WTC11 (cell line): ENCODE measurements at regions not wholly inside any gene's neighbourhood (a gene's known extent, or its start where the extent isn't known, plus 50 kb on each side); places are given as distances from the start of the nearest gene placed in this dataset.

Experiments
- ATAC-seq: fragments of 200-7000 bp; cut with Tn5 transposase; 2 replicates; pipeline ENCODE4 v1.10.0; 2021; ENCODE audit warnings: mild to moderate bottlenecking, moderate library complexity
- CTCF ChIA-PET: fragments of 300-600 bp; sonication (Branson Sonifier 250); formaldehyde crosslinking; loops from one replicate; lab custom pipeline; 2021; ENCODE audit warnings: antibody characterized with exemption; lab: Charles Lee
- POLR2A ChIA-PET: fragments of 350-600 bp; sonication (Branson Sonifier 250); formaldehyde crosslinking; loops from one replicate; lab custom pipeline; 2021; ENCODE audit warnings: antibody characterized with exemption; lab: Charles Lee
- DNase-seq: peaks from one replicate; pipeline ENCODE4 v3.0.0; 2021; ENCODE audit warnings: low spot score
- H3K27ac Mint-ChIP-seq: 2 replicates; pipeline ENCODE4 v1.8.0; 2021; ENCODE audit warnings: mixed read lengths
- H3K27me3 Mint-ChIP-seq: 2 replicates; pipeline ENCODE4 v1.8.0; 2021; ENCODE audit warnings: low read depth, mild to moderate bottlenecking, moderate library complexity, mixed read lengths
- H3K36me3 Mint-ChIP-seq: 2 replicates; pipeline ENCODE4 v1.8.0; 2021; ENCODE audit warnings: mixed read lengths
- H3K4me1 Mint-ChIP-seq: 2 replicates; pipeline ENCODE4 v1.8.0; 2022; ENCODE audit warnings: mixed read lengths
- H3K4me3 Mint-ChIP-seq: 2 replicates; pipeline ENCODE4 v1.8.0; 2021; ENCODE audit warnings: mild to moderate bottlenecking, moderate library complexity, mixed read lengths
- H3K9me3 Mint-ChIP-seq: 2 replicates; pipeline ENCODE4 v1.8.0; 2021; ENCODE audit warnings: mixed read lengths
- GRHL2 ChIP-seq: fragments of 250-450 bp; sonication (Bioruptor Pico); IDR thresholded peaks from 2 replicates; pipeline ENCODE4 v1.8.0; 2022; ENCODE audit warnings: mild to moderate bottlenecking, moderate library complexity; ENCODE audit not compliant: insufficient replicate concordance, severe bottlenecking
- HMGA2 ChIP-seq: fragments of 250-450 bp; sonication (Bioruptor Pico); IDR thresholded peaks from 2 replicates; pipeline ENCODE4 v1.4.0; 2021; ENCODE audit warnings: mild to moderate bottlenecking, moderate library complexity
- JAZF1 ChIP-seq: fragments of 250-450 bp; sonication (Bioruptor Pico); IDR thresholded peaks from 2 replicates; pipeline ENCODE4 v1.9.0; 2021; ENCODE audit warnings: moderate library complexity, mild to moderate bottlenecking, inconsistent platforms
- TEAD4 ChIP-seq: sonication (generic); formaldehyde crosslinking; IDR thresholded peaks from 2 replicates; pipeline ENCODE4 v1.8.0; 2022; ENCODE audit warnings: mild to moderate bottlenecking, missing genetic modification reagents
- ZBTB21 ChIP-seq: sonication (generic); formaldehyde crosslinking; IDR thresholded peaks from 2 replicates; pipeline ENCODE4 v1.8.1; 2023; ENCODE audit warnings: mild to moderate bottlenecking, missing genetic modification reagents, borderline replicate concordance
- ZNF317 ChIP-seq: sonication (generic); formaldehyde crosslinking; IDR thresholded peaks from 2 replicates; pipeline ENCODE4 v1.8.1; 2023; ENCODE audit warnings: low read depth, mild to moderate bottlenecking, moderate library complexity, missing genetic modification reagents, borderline replicate concordance
- ZNF671 ChIP-seq: fragments of 250-450 bp; sonication (Bioruptor Pico); IDR thresholded peaks from 2 replicates; pipeline ENCODE4 v1.8.0; 2021; ENCODE audit warnings: mild to moderate bottlenecking
- TF ChIP-seq, protein P1 (sequence below): fragments of 200-600 bp; IDR thresholded peaks from 2 replicates; pipeline ENCODE4 v1.8.0; 2022; ENCODE audit warnings: antibody characterized with exemption
- TF ChIP-seq, protein P2 (sequence below): sonication (generic); formaldehyde crosslinking; conservative IDR thresholded peaks from 2 replicates; pipeline ENCODE4 v1.8.1; 2022; ENCODE audit warnings: mild to moderate bottlenecking, missing genetic modification reagents
- TF ChIP-seq, protein P3 (sequence below): fragments of 250-450 bp; sonication (Bioruptor Pico); IDR thresholded peaks from 2 replicates; pipeline ENCODE4 v1.8.0; 2021; ENCODE audit warnings: mild to moderate bottlenecking
- TF ChIP-seq, protein P4 (sequence below): sonication (generic); formaldehyde crosslinking; IDR thresholded peaks from 2 replicates; pipeline ENCODE4 v1.8.1; 2023; ENCODE audit warnings: mild to moderate bottlenecking, moderate library complexity, missing genetic modification reagents
- TF ChIP-seq, protein P5 (sequence below): fragments of 250-450 bp; sonication (Bioruptor Pico); IDR thresholded peaks from 2 replicates; pipeline ENCODE4 v2.1.2; 2022; ENCODE audit warnings: mild to moderate bottlenecking, moderate library complexity
- TF ChIP-seq, protein P6 (sequence below): fragments of 250-450 bp; sonication (Bioruptor Pico); IDR thresholded peaks from 2 replicates; pipeline ENCODE4 v1.9.0; 2021; ENCODE audit warnings: mild to moderate bottlenecking
- TF ChIP-seq, protein P7 (sequence below): fragments of 250-450 bp; sonication (Bioruptor Pico); conservative IDR thresholded peaks from 2 replicates; pipeline ENCODE4 v1.9.0; 2021; ENCODE audit warnings: mild to moderate bottlenecking

DNA sequence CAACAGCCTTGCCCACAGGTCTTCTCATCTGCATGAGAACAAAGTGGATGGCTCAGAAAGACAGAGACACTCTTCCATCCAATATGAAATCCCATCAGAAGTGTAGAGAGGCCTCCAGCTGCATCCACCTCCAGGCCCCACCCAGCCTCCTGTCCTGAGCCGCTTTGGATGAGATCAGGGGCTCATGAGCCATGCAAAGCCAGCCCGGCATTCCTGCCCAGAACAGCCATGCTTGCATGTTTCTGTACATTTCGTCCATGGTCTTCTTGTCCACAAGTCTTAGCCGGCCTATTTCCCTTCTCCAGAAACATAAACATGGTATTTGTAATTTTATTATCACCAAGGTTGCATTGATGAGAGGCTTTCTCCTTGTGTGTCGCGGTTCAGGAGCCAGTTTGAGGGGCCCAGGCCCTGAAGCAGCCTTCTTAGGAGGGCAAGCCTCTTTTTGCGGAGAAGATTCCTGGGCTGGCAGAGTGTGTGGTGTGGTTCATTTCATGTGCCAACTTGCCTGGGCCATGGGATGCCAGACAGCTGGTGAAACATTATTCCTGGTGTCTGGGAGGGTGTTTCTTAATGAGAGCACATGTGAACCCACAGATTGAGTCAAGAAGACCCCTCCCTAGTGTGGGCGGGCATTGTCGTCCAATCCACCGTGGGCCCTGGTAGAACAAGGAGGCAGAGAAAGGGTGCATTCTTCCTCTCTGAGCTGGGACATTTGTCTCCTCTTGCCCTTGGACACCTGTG lies 928.9 kb downstream of the TBC1D22A start (continued):
- TF ChIP-seq, protein P1, sequence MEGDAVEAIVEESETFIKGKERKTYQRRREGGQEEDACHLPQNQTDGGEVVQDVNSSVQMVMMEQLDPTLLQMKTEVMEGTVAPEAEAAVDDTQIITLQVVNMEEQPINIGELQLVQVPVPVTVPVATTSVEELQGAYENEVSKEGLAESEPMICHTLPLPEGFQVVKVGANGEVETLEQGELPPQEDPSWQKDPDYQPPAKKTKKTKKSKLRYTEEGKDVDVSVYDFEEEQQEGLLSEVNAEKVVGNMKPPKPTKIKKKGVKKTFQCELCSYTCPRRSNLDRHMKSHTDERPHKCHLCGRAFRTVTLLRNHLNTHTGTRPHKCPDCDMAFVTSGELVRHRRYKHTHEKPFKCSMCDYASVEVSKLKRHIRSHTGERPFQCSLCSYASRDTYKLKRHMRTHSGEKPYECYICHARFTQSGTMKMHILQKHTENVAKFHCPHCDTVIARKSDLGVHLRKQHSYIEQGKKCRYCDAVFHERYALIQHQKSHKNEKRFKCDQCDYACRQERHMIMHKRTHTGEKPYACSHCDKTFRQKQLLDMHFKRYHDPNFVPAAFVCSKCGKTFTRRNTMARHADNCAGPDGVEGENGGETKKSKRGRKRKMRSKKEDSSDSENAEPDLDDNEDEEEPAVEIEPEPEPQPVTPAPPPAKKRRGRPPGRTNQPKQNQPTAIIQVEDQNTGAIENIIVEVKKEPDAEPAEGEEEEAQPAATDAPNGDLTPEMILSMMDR = no peak
- TF ChIP-seq JAZF1 (CRISPR knock-in tag) (no peak), ZNF671 (no peak)
- TF ChIP-seq, protein P2, sequence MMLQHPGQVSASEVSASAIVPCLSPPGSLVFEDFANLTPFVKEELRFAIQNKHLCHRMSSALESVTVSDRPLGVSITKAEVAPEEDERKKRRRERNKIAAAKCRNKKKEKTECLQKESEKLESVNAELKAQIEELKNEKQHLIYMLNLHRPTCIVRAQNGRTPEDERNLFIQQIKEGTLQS (CRISPR knock-in tag) = no peak

DNA sequence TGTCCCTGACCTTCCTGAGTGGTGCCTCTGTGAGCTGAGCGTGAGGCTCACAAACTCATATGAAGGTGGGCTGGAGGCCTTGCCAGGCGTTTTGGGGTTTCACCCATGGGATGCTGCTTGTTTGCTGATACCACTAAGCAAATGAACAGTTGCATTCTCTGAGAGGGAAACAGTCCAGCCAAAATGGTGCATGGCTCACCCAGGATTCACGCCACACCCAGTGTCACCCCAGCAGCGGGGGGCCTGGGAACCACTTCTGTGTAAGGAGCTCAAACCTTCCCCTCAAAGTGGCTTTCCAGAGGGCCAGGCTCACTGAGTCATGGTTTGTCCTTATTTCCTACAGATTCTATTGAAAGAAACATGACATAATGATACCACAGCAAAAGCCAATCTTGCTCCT lies 928.1 kb downstream of the TBC1D22A start:
- Mint-ChIP-seq H3K36me3 (no peaks in the 10 kb centered on the region; the same call in 1 of the 2 replicates), H3K4me1 (no peaks in the 10 kb centered on the region), H3K4me3 (no peak overlapping the region), H3K9me3 (peaks cover 19% of the 10 kb centered on the region), H3K27me3 (peaks cover 4% of the 10 kb centered on the region; the same call in 1 of the 2 replicates), H3K27ac (no peak overlapping the region)
- DNase-seq (no peak), ATAC-seq (no peak)
- POLR2A ChIA-PET = no interaction called here
- CTCF ChIA-PET = no interaction called here
- TF ChIP-seq HMGA2 = no peak
- no peak for TF ChIP-seq GRHL2 (CRISPR knock-in tag)
- TF ChIP-seq JAZF1 (CRISPR knock-in tag) = no peak
- no peak for TF ChIP-seq ZNF317 (CRISPR knock-in tag)
- TF ChIP-seq, protein P3, sequence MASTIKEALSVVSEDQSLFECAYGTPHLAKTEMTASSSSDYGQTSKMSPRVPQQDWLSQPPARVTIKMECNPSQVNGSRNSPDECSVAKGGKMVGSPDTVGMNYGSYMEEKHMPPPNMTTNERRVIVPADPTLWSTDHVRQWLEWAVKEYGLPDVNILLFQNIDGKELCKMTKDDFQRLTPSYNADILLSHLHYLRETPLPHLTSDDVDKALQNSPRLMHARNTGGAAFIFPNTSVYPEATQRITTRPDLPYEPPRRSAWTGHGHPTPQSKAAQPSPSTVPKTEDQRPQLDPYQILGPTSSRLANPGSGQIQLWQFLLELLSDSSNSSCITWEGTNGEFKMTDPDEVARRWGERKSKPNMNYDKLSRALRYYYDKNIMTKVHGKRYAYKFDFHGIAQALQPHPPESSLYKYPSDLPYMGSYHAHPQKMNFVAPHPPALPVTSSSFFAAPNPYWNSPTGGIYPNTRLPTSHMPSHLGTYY = no peak
- TF ChIP-seq, protein P4, sequence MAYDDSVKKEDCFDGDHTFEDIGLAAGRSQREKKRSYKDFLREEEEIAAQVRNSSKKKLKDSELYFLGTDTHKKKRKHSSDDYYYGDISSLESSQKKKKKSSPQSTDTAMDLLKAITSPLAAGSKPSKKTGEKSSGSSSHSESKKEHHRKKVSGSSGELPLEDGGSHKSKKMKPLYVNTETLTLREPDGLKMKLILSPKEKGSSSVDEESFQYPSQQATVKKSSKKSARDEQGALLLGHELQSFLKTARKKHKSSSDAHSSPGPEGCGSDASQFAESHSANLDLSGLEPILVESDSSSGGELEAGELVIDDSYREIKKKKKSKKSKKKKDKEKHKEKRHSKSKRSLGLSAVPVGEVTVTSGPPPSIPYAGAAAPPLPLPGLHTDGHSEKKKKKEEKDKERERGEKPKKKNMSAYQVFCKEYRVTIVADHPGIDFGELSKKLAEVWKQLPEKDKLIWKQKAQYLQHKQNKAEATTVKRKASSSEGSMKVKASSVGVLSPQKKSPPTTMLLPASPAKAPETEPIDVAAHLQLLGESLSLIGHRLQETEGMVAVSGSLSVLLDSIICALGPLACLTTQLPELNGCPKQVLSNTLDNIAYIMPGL (CRISPR knock-in tag) = no peak
- TF ChIP-seq, protein P5, sequence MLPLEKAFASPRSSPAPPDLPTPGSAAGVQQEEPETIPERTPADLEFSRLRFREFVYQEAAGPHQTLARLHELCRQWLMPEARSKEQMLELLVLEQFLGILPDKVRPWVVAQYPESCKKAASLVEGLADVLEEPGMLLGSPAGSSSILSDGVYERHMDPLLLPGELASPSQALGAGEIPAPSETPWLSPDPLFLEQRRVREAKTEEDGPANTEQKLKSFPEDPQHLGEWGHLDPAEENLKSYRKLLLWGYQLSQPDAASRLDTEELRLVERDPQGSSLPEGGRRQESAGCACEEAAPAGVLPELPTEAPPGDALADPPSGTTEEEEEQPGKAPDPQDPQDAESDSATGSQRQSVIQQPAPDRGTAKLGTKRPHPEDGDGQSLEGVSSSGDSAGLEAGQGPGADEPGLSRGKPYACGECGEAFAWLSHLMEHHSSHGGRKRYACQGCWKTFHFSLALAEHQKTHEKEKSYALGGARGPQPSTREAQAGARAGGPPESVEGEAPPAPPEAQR = no peak
- no peak for TF ChIP-seq ZNF671
- no peak for TF ChIP-seq TEAD4
- no peak for TF ChIP-seq ZBTB21
- TF ChIP-seq, protein P6, sequence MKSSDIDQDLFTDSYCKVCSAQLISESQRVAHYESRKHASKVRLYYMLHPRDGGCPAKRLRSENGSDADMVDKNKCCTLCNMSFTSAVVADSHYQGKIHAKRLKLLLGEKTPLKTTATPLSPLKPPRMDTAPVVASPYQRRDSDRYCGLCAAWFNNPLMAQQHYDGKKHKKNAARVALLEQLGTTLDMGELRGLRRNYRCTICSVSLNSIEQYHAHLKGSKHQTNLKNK (CRISPR knock-in tag) = no peak
- TF ChIP-seq, protein P7, sequence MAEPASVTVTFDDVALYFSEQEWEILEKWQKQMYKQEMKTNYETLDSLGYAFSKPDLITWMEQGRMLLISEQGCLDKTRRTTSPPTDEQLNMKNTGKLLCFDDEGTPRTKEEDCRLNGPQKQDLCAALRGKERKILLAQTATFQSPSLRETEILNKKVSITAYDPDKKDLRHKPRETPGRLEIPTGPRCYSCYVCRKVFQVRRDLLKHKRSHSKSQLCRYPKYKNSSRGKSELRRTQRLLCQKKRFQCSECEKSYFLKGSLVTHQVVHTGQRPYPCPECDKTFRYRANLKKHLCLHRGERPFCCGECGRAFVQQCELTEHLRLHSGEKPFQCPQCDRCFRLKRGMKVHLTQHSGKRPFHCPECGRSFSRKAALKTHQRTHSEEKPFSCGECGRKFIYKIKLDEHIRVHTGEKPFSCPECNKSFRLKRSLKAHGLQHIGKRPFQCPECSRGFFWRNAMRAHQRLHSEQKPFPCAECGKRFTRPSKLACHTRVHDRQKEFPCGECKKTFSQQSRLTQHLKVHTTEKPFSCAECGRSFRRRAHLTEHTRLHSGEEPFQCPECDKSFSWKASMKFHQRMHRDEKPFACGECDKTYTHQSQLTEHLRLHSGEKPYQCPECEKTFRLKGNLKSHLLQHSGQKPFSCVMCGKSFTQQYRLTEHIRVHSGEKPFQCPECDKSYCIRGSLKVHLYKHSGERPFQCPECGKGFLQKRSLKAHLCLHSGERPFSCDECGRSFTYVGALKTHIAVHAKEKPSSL = no peak
